ENCODE measurements at regions not wholly inside any gene's neighbourhood (a gene's known extent, or its start where the extent isn't known, plus 50 kb on each side); places are given as distances from the start of the nearest gene placed in this dataset.

- Histone ChIP-seq H2AFZ (ENCODE audit: low read depth, low read length) (no peak overlapping the region), H3K4me1 (ENCODE audit: control insufficient read depth, extremely low read depth, insufficient read depth, low read length) (no peaks in the 10 kb centered on the region), H3K4me3 (replicated peaks in 1 of 3; ENCODE audit: insufficient read depth in 1 of 3, low read depth in 1 of 3, low read length in 3 of 3) (no peak overlapping the region), H3K79me2 (ENCODE audit: control insufficient read depth, insufficient read depth, low read length) (no peaks in the 10 kb centered on the region), H3K9me3 (replicated peaks; ENCODE audit: control insufficient read depth, insufficient read depth, low read length) (no peaks in the 10 kb centered on the region), H3K9me1 (replicated peaks; ENCODE audit: control insufficient read depth, extremely low read depth, insufficient read depth, low read length) (no peaks in the 10 kb centered on the region), H3K36me3 (ENCODE audit: control insufficient read depth in 2 of 2, extremely low read depth in 1 of 2, insufficient read depth in 2 of 2, low read length in 2 of 2) (no peaks in the 10 kb centered on the region), H3K27me3 (ENCODE audit: control insufficient read depth in 2 of 2, insufficient read depth in 2 of 2, low read length in 2 of 2) (peaks cover 3 to 14% of the 10 kb centered on the region in 2 experiments), H3K9ac (replicated peaks; ENCODE audit: extremely low read depth, insufficient read depth, low read length) (no peak overlapping the region), H3K4me2 (ENCODE audit: insufficient read depth, low read length) (no peak overlapping the region), H3K27ac (ENCODE audit: insufficient read depth, low read depth, low read length) (no peak overlapping the region), H4K20me1 (replicated peaks; ENCODE audit: control insufficient read depth, extremely low read depth, insufficient read depth, low read length) (no peaks in the 10 kb centered on the region)
- ChIA-PET CTCF (no interaction called here), POLR2A (no interaction called here)
- intact Hi-C loops (cut with micrococcal nuclease) = no loop called here
- TF ChIP-seq MYC (IDR thresholded peaks at IDR 0.05; ENCODE audit: low read depth, low read length) = no peak
- TF ChIP-seq MAX (IDR thresholded peaks at IDR 0.05; ENCODE audit: insufficient read depth, insufficient read length) = no peak
- TF ChIP-seq POLR2AphosphoS5 (IDR thresholded peaks at IDR 0.05; ENCODE audit: insufficient read depth, low read depth, low read length) = no peak
- no peak for TF ChIP-seq EZH2 (IDR thresholded peaks at IDR 0.05; ENCODE audit: borderline replicate concordance, low read depth, low read length, severe bottlenecking)
- TF ChIP-seq POLR2A (IDR thresholded peaks at IDR 0.05; ENCODE audit: low read depth, low read length) = no peak
- no peak for TF ChIP-seq FOS (IDR thresholded peaks at IDR 0.05; ENCODE audit: borderline replicate concordance, insufficient read depth, low read length)
- TF ChIP-seq JUN (IDR thresholded peaks at IDR 0.05; ENCODE audit: borderline replicate concordance, insufficient read depth, insufficient read length, low read depth) = no peak
- no peak for TF ChIP-seq CTCF (IDR thresholded peaks at IDR 0.05; ENCODE audit: extremely low read depth in 1 of 2, insufficient read depth in 1 of 2, low read depth in 1 of 2, low read length in 2 of 2)
- no peak for TF ChIP-seq GATA2 (IDR thresholded peaks at IDR 0.05; ENCODE audit: insufficient read depth, insufficient read length, low read depth, low read length)
- dilution Hi-C loops (cut with MboI; ENCODE audit: extremely low pct_ligation_motif_present, low sequenced_read_pairs) = no loop called here
- DNase-seq (ENCODE audit: low read depth, low spot score) (peak; percentile 61), FAIRE-seq (no peak)
- BruUV-seq (replicated peaks) = no TSS peak
These were observed 461.3 kb downstream of the ENC1 start for GRCh38 chr5:74179179-74179578.

Data from endothelial cell of umbilical vein (primary cell).